ENCODE measurements at regions not wholly inside any gene's neighbourhood (a gene's known extent, or its start where the extent isn't known, plus 50 kb on each side); places are given as distances from the start of the nearest gene placed in this dataset.

GRCh38 chr2:49404108-49404507 lies 249.8 kb upstream of the FSHR start:
- no peak overlapping the region for H3K9ac ChIP-seq (ENCODE audit: low read length)
- no peaks in the 10 kb centered on the region for H4K20me1 ChIP-seq (ENCODE audit: control insufficient read depth, insufficient read depth, low read length, poor library complexity, severe bottlenecking)
- no CpG with 5 or more reads among the region's 4 CpGs for whole genome bisulfite sequencing (ENCODE audit: insufficient coverage)
- Mint-ChIP-seq H3K4me1 (no peaks in the 10 kb centered on the region), H3K27ac (no peak overlapping the region), H3K9me3 (ENCODE audit: insufficient read depth) (peaks cover 2% of the 10 kb centered on the region), H3K27me3 (no peaks in the 10 kb centered on the region), H3K4me3 (no peak overlapping the region)
- no peaks in the 10 kb centered on the region for H3K27me3 ChIP-seq (replicated peaks in 1 of 4; ENCODE audit: control extremely low read depth in 1 of 4, control insufficient read depth in 3 of 4, insufficient read depth in 4 of 4, low read length in 3 of 4)
- no peak overlapping the region for H3K4me3 ChIP-seq (ENCODE audit: control extremely low read depth in 1 of 5, extremely low read depth in 1 of 5, insufficient read depth in 1 of 5, low read depth in 2 of 5, low read length in 4 of 5)
- no peaks in the 10 kb centered on the region for H3K4me1 ChIP-seq (ENCODE audit: control insufficient read depth in 2 of 2, insufficient read depth in 2 of 2, low read length in 2 of 2)
- H3K27ac ChIP-seq (ENCODE audit: low read length in 2 of 2), result no peak overlapping the region
- DNase-seq (no peak), ATAC-seq (ENCODE audit: low read depth) (no peak)
- TF ChIP-seq CTCF (IDR thresholded peaks at IDR 0.05) (no peak), EZH2 (IDR thresholded peaks at IDR 0.05; ENCODE audit: borderline replicate concordance, insufficient read depth, low read depth, low read length, poor library complexity, severe bottlenecking) (no peak)
- no peak overlapping the region for H3K4me2 ChIP-seq (replicated peaks; ENCODE audit: low read depth, low read length, poor library complexity, severe bottlenecking)
- intact Hi-C loops (cut with micrococcal nuclease), result no loop called here
- H3K9me3 ChIP-seq (ENCODE audit: control extremely low read depth in 1 of 3, control insufficient read depth in 2 of 3, insufficient read depth in 1 of 3, low read length in 2 of 3), result no peaks in the 10 kb centered on the region
- no peaks in the 10 kb centered on the region for H3K36me3 ChIP-seq (replicated peaks in 1 of 2; ENCODE audit: control extremely low read depth in 1 of 2, control insufficient read depth in 1 of 2, extremely low read depth in 1 of 2, insufficient read depth in 2 of 2, low read length in 1 of 2)
- no peaks in the 10 kb centered on the region for H3K79me2 ChIP-seq (ENCODE audit: control insufficient read depth, insufficient read depth, low read length)
- ChIA-PET POLR2A (no interaction called here), CTCF (no interaction called here)
- H2AFZ ChIP-seq (ENCODE audit: insufficient read depth, low read depth, low read length, poor library complexity, severe bottlenecking), result no peak overlapping the region

- no peak overlapping the region for H3K27ac ChIP-seq (ENCODE audit: low read length in 2 of 2)
- no peaks in the 10 kb centered on the region for H3K27me3 Mint-ChIP-seq
- CTCF ChIA-PET, result no interaction called here
- no peak for DNase-seq
- WGBS (ENCODE audit: insufficient coverage), result no CpG with 5 or more reads among the region's 2 CpGs
- no peaks in the 10 kb centered on the region for H3K9me3 ChIP-seq (ENCODE audit: control extremely low read depth in 1 of 3, control insufficient read depth in 2 of 3, insufficient read depth in 1 of 3, low read length in 2 of 3)
- TF ChIP-seq CTCF (IDR thresholded peaks at IDR 0.05) (no peak), EZH2 (IDR thresholded peaks at IDR 0.05; ENCODE audit: borderline replicate concordance, insufficient read depth, low read depth, low read length, poor library complexity, severe bottlenecking) (no peak)
- no peak for ATAC-seq (ENCODE audit: low read depth)
- peaks cover 2% of the 10 kb centered on the region for H3K9me3 Mint-ChIP-seq (ENCODE audit: insufficient read depth)
- H3K9ac ChIP-seq (ENCODE audit: low read length), result no peak overlapping the region
- no peaks in the 10 kb centered on the region for H4K20me1 ChIP-seq (ENCODE audit: control insufficient read depth, insufficient read depth, low read length, poor library complexity, severe bottlenecking)
- no peaks in the 10 kb centered on the region for H3K4me1 ChIP-seq (ENCODE audit: control insufficient read depth in 2 of 2, insufficient read depth in 2 of 2, low read length in 2 of 2)
- no peaks in the 10 kb centered on the region for H3K4me1 Mint-ChIP-seq
- no peaks in the 10 kb centered on the region for H3K36me3 ChIP-seq (replicated peaks in 1 of 2; ENCODE audit: control extremely low read depth in 1 of 2, control insufficient read depth in 1 of 2, extremely low read depth in 1 of 2, insufficient read depth in 2 of 2, low read length in 1 of 2)
- H2AFZ ChIP-seq (ENCODE audit: insufficient read depth, low read depth, low read length, poor library complexity, severe bottlenecking), result no peak overlapping the region
- POLR2A ChIA-PET, result no interaction called here
- H3K4me3 Mint-ChIP-seq, result no peak overlapping the region
- intact Hi-C loops (cut with micrococcal nuclease), result no loop called here
- H3K4me2 ChIP-seq (replicated peaks; ENCODE audit: low read depth, low read length, poor library complexity, severe bottlenecking), result no peak overlapping the region
- no peaks in the 10 kb centered on the region for H3K27me3 ChIP-seq (replicated peaks in 1 of 4; ENCODE audit: control extremely low read depth in 1 of 4, control insufficient read depth in 3 of 4, insufficient read depth in 4 of 4, low read length in 3 of 4)
- H3K4me3 ChIP-seq (ENCODE audit: control extremely low read depth in 1 of 5, extremely low read depth in 1 of 5, insufficient read depth in 1 of 5, low read depth in 2 of 5, low read length in 4 of 5), result no peak overlapping the region
- H3K27ac Mint-ChIP-seq, result no peak overlapping the region
- no peaks in the 10 kb centered on the region for H3K79me2 ChIP-seq (ENCODE audit: control insufficient read depth, insufficient read depth, low read length)
Measured at GRCh38 chr2:49403637-49404036, 249.3 kb upstream of the FSHR start.

Measured in B cell (primary cell).